Spleen (tissue), 7 donors: ENCODE measurements at regions not wholly inside any gene's neighbourhood (a gene's known extent, or its start where the extent isn't known, plus 50 kb on each side); places are given as distances from the start of the nearest gene placed in this dataset.

Experiments used
- POLR2AphosphoS5 ChIP-seq, 3 donors: sonication (generic); formaldehyde crosslinking; IDR thresholded peaks; one replicate each; pipeline ENCODE4 v1.5.1; 2017; ENCODE audit warnings: antibody characterized with exemption in 3 of 3
- TF ChIP-seq, protein P1 (sequence below), 11 experiments: fragments of 200-600 bp in 7 of 11; fragments of 450-650 bp in 4 of 11; sonication (generic) in 4 of 11; IDR thresholded peaks in 8 of 11; conservative IDR thresholded peaks in 3 of 11; 1 replicate in 7 of 11; 2 replicates in 4 of 11; pipeline versions ENCODE4 v1.4.0 to v1.8.0; 2016 to 2021; ENCODE audit warnings: antibody characterized with exemption in 11 of 11, inconsistent platforms in 4 of 11, mild to moderate bottlenecking in 1 of 11
- donor health status: DM: no; HTN: no; CAD: no; lungs with moderate emphysema.
- donor health status: DM: no; HTN: no; CAD: no.
- donor health status: DM: no; HTN: no; CAD: no.

DNA sequence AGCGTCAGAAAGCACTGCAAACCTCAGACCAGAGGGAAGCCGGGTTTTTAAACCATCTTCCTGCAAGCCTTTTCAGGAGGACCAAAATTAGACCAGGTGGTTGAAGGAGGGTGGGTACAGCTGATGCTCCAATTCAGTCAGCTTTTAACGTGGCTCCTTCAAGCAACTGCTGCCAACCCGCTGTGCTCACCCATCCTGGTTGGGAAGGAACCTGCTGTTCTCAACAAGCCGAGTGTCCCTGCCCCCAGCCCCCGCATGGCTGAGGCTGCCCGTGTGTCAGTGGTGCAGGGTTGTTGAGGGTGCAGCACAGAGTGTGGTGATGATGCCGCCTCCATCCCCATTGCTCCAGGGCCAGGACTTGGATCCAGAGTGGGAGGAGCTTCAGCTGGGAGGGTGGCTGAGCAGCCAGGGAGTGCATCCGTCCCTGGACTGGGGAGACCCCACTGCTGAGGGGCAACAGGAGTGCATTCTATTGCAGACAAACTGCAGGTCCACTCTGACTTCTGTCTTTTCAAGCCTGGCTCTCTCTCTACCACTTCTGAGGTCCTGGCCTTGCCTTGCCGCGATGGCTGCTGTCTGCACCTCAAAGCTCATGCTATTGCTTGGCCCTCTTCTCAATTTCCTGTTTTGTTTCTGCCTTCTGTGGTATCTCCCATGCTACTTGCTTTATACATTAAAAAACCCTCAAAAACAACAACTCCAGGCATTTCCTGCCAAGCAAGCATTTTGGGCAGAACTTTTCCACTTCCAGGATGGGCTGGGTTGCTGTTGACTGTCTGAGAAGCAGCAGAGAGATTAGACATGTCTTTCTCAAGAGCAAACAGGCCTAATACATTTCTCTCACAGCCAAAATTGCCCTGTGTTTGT lies 134.7 kb downstream of the DNAJB6 start:
- TF ChIP-seq, protein P1, sequence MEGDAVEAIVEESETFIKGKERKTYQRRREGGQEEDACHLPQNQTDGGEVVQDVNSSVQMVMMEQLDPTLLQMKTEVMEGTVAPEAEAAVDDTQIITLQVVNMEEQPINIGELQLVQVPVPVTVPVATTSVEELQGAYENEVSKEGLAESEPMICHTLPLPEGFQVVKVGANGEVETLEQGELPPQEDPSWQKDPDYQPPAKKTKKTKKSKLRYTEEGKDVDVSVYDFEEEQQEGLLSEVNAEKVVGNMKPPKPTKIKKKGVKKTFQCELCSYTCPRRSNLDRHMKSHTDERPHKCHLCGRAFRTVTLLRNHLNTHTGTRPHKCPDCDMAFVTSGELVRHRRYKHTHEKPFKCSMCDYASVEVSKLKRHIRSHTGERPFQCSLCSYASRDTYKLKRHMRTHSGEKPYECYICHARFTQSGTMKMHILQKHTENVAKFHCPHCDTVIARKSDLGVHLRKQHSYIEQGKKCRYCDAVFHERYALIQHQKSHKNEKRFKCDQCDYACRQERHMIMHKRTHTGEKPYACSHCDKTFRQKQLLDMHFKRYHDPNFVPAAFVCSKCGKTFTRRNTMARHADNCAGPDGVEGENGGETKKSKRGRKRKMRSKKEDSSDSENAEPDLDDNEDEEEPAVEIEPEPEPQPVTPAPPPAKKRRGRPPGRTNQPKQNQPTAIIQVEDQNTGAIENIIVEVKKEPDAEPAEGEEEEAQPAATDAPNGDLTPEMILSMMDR (IDR thresholded peaks at IDR 0.05 in 8 of 11, conservative IDR thresholded peaks at IDR 0.05 in 3 of 11) = no peak
- no peak for TF ChIP-seq POLR2AphosphoS5 (IDR thresholded peaks at IDR 0.05)
